MM.1S (cell line): ENCODE measurements at regions not wholly inside any gene's neighbourhood (a gene's known extent, or its start where the extent isn't known, plus 50 kb on each side); places are given as distances from the start of the nearest gene placed in this dataset.

Experiments
- DNase-seq: peaks from one replicate; pipeline ENCODE4 v3.0.0-alpha.2; 2015
- H2AFZ ChIP-seq: fragments of 300-600 bp; sonication (generic); 2 replicates; pipeline ENCODE4 v1.6.0; 2016; ENCODE audit warnings: antibody characterized with exemption, low read length
- H3F3A ChIP-seq: fragments of 300-600 bp; sonication (generic); 2 replicates; pipeline ENCODE4 v1.6.1; 2016; ENCODE audit warnings: mild to moderate bottlenecking, antibody characterized with exemption, low read length, moderate library complexity, mixed read lengths; ENCODE audit not compliant: insufficient read depth
- H3K27ac ChIP-seq: fragments of 300-600 bp; sonication (generic); 2 replicates; pipeline ENCODE4 v1.5.1; 2016; ENCODE audit warnings: mild to moderate bottlenecking, low read length
- H3K27me3 ChIP-seq: fragments of 300-600 bp; sonication (generic); replicated peaks from 2 replicates; pipeline ENCODE4 v1.6.0; 2016; ENCODE audit warnings: low read length; ENCODE audit not compliant: insufficient read depth
- H3K36me3 ChIP-seq: fragments of 300-600 bp; sonication (generic); replicated peaks from 2 replicates; pipeline ENCODE4 v1.6.1; 2016; ENCODE audit warnings: mild to moderate bottlenecking, low read length, mixed read lengths; ENCODE audit not compliant: insufficient read depth
- H3K4me1 ChIP-seq: fragments of 300-600 bp; sonication (generic); 2 replicates; pipeline ENCODE4 v1.6.1; 2016; ENCODE audit warnings: low read length, mixed read lengths
- H3K4me2 ChIP-seq: fragments of 300-600 bp; sonication (generic); 2 replicates; pipeline ENCODE4 v1.6.0; 2016; ENCODE audit warnings: low read depth, low read length
- H3K4me3 ChIP-seq: fragments of 300-600 bp; sonication (generic); 2 replicates; pipeline ENCODE4 v1.5.1; 2016; ENCODE audit warnings: low read length, mixed read lengths
- H3K79me2 ChIP-seq: fragments of 300-600 bp; sonication (generic); 2 replicates; pipeline ENCODE4 v1.6.1; 2016; ENCODE audit warnings: mixed run types, low read length, mixed read lengths
- H3K9ac ChIP-seq: fragments of 300-600 bp; sonication (generic); 2 replicates; pipeline ENCODE4 v1.6.1; 2016; ENCODE audit warnings: low read length, mixed read lengths
- H3K9me2 ChIP-seq: fragments of 300-600 bp; sonication (generic); replicated peaks from 2 replicates; pipeline ENCODE4 v1.6.1; 2016; ENCODE audit warnings: mild to moderate bottlenecking, low read length, mixed read lengths; ENCODE audit not compliant: insufficient read depth
- H3K9me3 ChIP-seq: fragments of 300-600 bp; sonication (generic); replicated peaks from 2 replicates; pipeline ENCODE4 v1.6.1; 2016; ENCODE audit warnings: mild to moderate bottlenecking, low read length, mixed read lengths; ENCODE audit not compliant: insufficient read depth
- H4K20me1 ChIP-seq: fragments of 300-600 bp; sonication (generic); 2 replicates; pipeline ENCODE4 v1.6.1; 2016; ENCODE audit warnings: mild to moderate bottlenecking, low read length, moderate library complexity, mixed read lengths; ENCODE audit not compliant: insufficient read depth
- CTCF ChIP-seq: fragments of 300-600 bp; sonication (generic); IDR thresholded peaks from 2 replicates; pipeline ENCODE4 v1.5.1; 2016; ENCODE audit warnings: antibody characterized with exemption, low read length, mixed read lengths
- EZH2 ChIP-seq: fragments of 300-600 bp; sonication (generic); optimal IDR thresholded peaks from 2 replicates; pipeline ENCODE3; 2017; ENCODE audit warnings: low read depth, mild to moderate bottlenecking, antibody characterized with exemption, low read length, mixed read lengths
- EZH2phosphoT487 ChIP-seq: fragments of 300-600 bp; sonication (generic); IDR thresholded peaks from 2 replicates; pipeline ENCODE4 v1.6.1; 2018; ENCODE audit warnings: antibody characterized with exemption, low read length

- Histone ChIP-seq H3K27ac (no peak overlapping the region), H3K4me3 (no peak overlapping the region), H3K27me3 (no peaks in the 10 kb centered on the region), H3K9me3 (no peaks in the 10 kb centered on the region), H4K20me1 (no peaks in the 10 kb centered on the region), H2AFZ (no peak overlapping the region), H3K4me1 (no peaks in the 10 kb centered on the region), H3K9ac (no peak overlapping the region), H3F3A (no peaks in the 10 kb centered on the region), H3K36me3 (no peaks in the 10 kb centered on the region), H3K4me2 (no peak overlapping the region), H3K79me2 (no peaks in the 10 kb centered on the region), H3K9me2 (no peaks in the 10 kb centered on the region)
- no peak for TF ChIP-seq EZH2phosphoT487
- no peak for TF ChIP-seq CTCF
- TF ChIP-seq EZH2 = no peak
- no peak for DNase-seq
Observed at GRCh38 chr6:10332111-10332510, 82.8 kb downstream of the TFAP2A start.

GRCh38 chr6:10331334-10331968, 83.4 kb downstream of the TFAP2A start:
- no peaks in the 10 kb centered on the region for H3K36me3 ChIP-seq
- H3K9me3 ChIP-seq = no peaks in the 10 kb centered on the region
- no peaks in the 10 kb centered on the region for H4K20me1 ChIP-seq
- no peak overlapping the region for H3K27ac ChIP-seq
- no peak overlapping the region for H3K4me3 ChIP-seq
- no peaks in the 10 kb centered on the region for H3K27me3 ChIP-seq
- H3F3A ChIP-seq = no peaks in the 10 kb centered on the region
- no peak overlapping the region for H2AFZ ChIP-seq
- H3K4me2 ChIP-seq = no peak overlapping the region
- DNase-seq = no peak
- no peaks in the 10 kb centered on the region for H3K4me1 ChIP-seq
- TF ChIP-seq EZH2phosphoT487 (no peak), CTCF (no peak), EZH2 (no peak)
- H3K79me2 ChIP-seq = no peaks in the 10 kb centered on the region
- H3K9me2 ChIP-seq = no peaks in the 10 kb centered on the region
- H3K9ac ChIP-seq = no peak overlapping the region

- H3F3A ChIP-seq = no peaks in the 10 kb centered on the region
- H3K27me3 ChIP-seq = no peaks in the 10 kb centered on the region
- no peak overlapping the region for H3K4me2 ChIP-seq
- no peak for DNase-seq
- no peak overlapping the region for H2AFZ ChIP-seq
- no peak overlapping the region for H3K9ac ChIP-seq
- no peak overlapping the region for H3K27ac ChIP-seq
- H4K20me1 ChIP-seq = no peaks in the 10 kb centered on the region
- H3K9me2 ChIP-seq = no peaks in the 10 kb centered on the region
- no peaks in the 10 kb centered on the region for H3K9me3 ChIP-seq
- H3K4me1 ChIP-seq = no peaks in the 10 kb centered on the region
- no peak for TF ChIP-seq EZH2phosphoT487
- no peak for TF ChIP-seq EZH2
- TF ChIP-seq CTCF = no peak
- H3K4me3 ChIP-seq = no peak overlapping the region
- no peaks in the 10 kb centered on the region for H3K79me2 ChIP-seq
- no peaks in the 10 kb centered on the region for H3K36me3 ChIP-seq
Observed at GRCh38 chr6:10330515-10330914, 84.4 kb downstream of the TFAP2A start.
